ENCODE measurements at regions not wholly inside any gene's neighbourhood (a gene's known extent, or its start where the extent isn't known, plus 50 kb on each side); places are given as distances from the start of the nearest gene placed in this dataset.

DNA sequence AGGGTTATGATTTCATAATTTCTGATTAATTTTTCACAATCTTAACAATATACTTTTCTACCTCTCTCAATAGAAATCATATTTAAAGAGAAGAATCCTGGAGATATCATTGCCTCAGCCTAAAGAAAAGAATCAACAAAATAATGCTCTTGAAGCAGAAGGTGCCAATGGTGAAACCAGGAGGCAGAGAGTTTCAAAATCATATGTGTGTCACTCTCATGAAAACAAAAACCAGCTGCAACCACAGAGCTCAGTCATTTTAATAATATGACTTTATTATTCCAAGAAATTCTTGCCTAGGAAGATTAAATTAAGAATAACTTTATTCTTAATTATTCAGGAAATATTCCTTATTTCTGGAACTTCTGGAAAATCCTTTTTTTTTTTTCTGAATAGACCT lies 266.8 kb upstream of the ACTBL2 start:
- Mint-ChIP-seq H3K27me3 (peaks cover 8 to 16% of the 10 kb centered on the region in 2 donors), H3K4me3 (no peak overlapping the region), H3K27ac (no peak overlapping the region), H3K36me3 (no peaks in the 10 kb centered on the region), H3K4me1 (no peaks in the 10 kb centered on the region), H3K9me3 (peaks cover 0 to 2% (median 0%) of the 10 kb centered on the region in 8 donors)
- ChIA-PET CTCF (ENCODE audit: partially characterized antibody) (interaction anchor here (0.9 kb wide), 1 partner anchor 24 kb away, joined by 3 read pairs; no protein-coding TSS in a partner anchor), POLR2A (ENCODE audit: partially characterized antibody) (no interaction called here)
- Histone ChIP-seq H3K27ac (ENCODE audit: low read depth, low read length) (no peak overlapping the region), H3K4me1 (ENCODE audit: insufficient read depth, low read length) (no peaks in the 10 kb centered on the region), H3K4me3 (ENCODE audit: low read length in 2 of 2) (no peak overlapping the region), H3K9me3 (ENCODE audit: control insufficient read depth in 1 of 2, low read length in 2 of 2) (no peaks in the 10 kb centered on the region), H3K36me3 (ENCODE audit: insufficient read depth, low read length) (no peaks in the 10 kb centered on the region), H3K27me3 (ENCODE audit: insufficient read depth, low read length) (no peaks in the 10 kb centered on the region)
- intact Hi-C loops (cut with micrococcal nuclease) = no loop called here
- DNase-seq = no peak

DNA sequence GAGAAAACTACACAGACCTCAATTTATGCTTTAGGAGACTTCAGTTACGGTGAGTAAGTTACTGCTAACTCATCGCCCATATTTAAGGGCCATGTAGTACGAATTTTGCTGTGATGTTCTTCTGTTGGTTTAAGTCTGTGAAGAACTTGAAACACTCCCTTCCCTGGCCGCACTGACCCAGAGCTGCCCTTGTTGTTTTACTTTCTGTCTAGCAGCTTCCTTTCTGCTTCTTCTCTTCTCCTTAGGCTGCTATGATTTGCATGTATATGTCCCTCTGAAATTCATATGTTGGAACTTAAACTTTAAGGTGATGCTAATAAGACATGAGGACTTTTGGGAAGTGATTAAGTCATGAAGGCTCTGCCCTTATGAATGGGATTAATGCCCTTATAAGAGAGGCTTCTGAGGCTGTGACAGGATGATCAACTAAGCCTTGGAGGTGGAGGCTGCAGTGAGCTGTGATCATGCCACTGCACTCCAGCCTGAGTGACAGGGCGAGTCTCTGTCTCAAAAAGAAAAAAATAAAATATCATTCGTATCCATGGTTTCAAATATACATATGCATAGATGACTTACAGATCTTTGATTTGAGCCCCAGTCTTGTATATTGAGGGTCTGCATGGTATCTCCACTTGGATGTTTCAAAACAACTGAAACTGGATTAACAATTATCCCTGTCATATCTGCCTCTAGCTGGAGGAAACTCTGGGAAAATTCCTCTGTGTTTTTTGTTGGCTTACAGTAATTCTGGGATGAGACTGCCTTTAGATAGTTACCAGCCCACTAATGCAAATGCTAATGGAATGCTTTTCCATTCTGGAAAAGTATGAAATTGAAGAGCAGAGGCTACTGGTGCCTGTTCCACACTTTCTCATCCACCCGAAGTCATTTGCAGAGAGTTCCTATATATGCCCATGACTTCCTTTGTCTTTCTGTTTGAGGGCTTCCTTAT lies 263.4 kb upstream of the ACTBL2 start:
- no peaks in the 10 kb centered on the region for H3K36me3 ChIP-seq (ENCODE audit: insufficient read depth, low read length)
- no peaks in the 10 kb centered on the region for H3K4me1 ChIP-seq (ENCODE audit: insufficient read depth, low read length)
- intact Hi-C loops (cut with micrococcal nuclease) = no loop called here
- H3K4me1 Mint-ChIP-seq = no peaks in the 10 kb centered on the region
- no peak overlapping the region for H3K4me3 ChIP-seq (ENCODE audit: low read length in 2 of 2)
- peaks cover 0 to 2% (median 0%) of the 10 kb centered on the region in 8 donors for H3K9me3 Mint-ChIP-seq
- H3K4me3 Mint-ChIP-seq = no peak overlapping the region
- no peaks in the 10 kb centered on the region for H3K9me3 ChIP-seq (ENCODE audit: control insufficient read depth in 1 of 2, low read length in 2 of 2)
- ChIA-PET CTCF (ENCODE audit: partially characterized antibody) (no interaction called here), POLR2A (ENCODE audit: partially characterized antibody) (no interaction called here)
- H3K27me3 Mint-ChIP-seq = peaks cover 8 to 17% of the 10 kb centered on the region in 2 donors
- no peak for DNase-seq
- no peak overlapping the region for H3K27ac ChIP-seq (ENCODE audit: low read depth, low read length)
- no peaks in the 10 kb centered on the region for H3K27me3 ChIP-seq (ENCODE audit: insufficient read depth, low read length)
- no peaks in the 10 kb centered on the region for H3K36me3 Mint-ChIP-seq
- no peak overlapping the region for H3K27ac Mint-ChIP-seq

DNA sequence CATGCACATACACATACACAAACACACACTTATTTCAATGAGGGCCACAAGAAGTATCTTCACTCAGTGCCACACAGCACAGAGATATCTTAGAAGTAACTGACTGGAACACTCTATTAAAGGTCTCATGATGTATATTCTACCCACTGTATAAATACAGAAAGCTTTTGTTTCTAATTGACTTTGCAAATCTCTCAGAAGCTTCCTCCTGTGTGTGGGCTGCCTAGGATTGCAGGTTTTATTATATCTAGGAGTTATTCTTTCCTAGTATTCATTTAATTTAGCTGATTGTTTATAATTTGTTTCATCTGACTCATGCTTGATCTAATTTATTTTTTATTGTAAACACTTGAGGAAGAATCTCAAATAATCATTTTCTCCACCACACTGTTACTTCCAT lies 262.4 kb upstream of the ACTBL2 start:
- intact Hi-C loops (cut with micrococcal nuclease) = no loop called here
- no peaks in the 10 kb centered on the region for H3K36me3 Mint-ChIP-seq
- H3K9me3 Mint-ChIP-seq = peaks cover 0 to 2% (median 0%) of the 10 kb centered on the region in 8 donors
- Histone ChIP-seq H3K27ac (ENCODE audit: low read depth, low read length) (no peak overlapping the region), H3K9me3 (ENCODE audit: control insufficient read depth in 1 of 2, low read length in 2 of 2) (no peaks in the 10 kb centered on the region), H3K27me3 (ENCODE audit: insufficient read depth, low read length) (no peaks in the 10 kb centered on the region), H3K36me3 (ENCODE audit: insufficient read depth, low read length) (no peaks in the 10 kb centered on the region), H3K4me1 (ENCODE audit: insufficient read depth, low read length) (no peaks in the 10 kb centered on the region), H3K4me3 (ENCODE audit: low read length in 2 of 2) (no peak overlapping the region)
- DNase-seq = no peak
- peaks cover 8 to 16% of the 10 kb centered on the region in 2 donors for H3K27me3 Mint-ChIP-seq
- H3K27ac Mint-ChIP-seq = no peak overlapping the region
- no peak overlapping the region for H3K4me3 Mint-ChIP-seq
- H3K4me1 Mint-ChIP-seq = no peaks in the 10 kb centered on the region
- POLR2A ChIA-PET (ENCODE audit: partially characterized antibody) = no interaction called here
- CTCF ChIA-PET (ENCODE audit: partially characterized antibody) = no interaction called here

DNA sequence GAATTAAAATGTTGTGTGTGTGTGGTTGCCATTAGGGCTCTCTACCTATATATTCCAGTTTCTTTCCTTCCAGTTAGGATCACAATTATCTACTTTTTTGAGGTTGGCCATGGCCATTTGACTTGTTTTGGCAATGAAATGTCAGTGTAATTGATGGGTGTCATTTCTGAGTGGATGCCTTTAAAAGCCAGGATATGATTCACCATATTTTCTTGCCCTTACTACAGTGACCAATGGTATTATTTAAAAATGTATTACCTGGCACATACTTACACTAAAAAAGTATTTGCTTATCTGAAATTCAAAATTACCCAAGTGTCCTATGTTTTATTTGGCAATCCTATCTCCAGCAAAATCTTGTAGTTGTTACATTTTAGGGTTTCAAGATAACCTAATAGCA lies 258.7 kb upstream of the ACTBL2 start:
- Mint-ChIP-seq H3K27me3 (peaks cover 0 to 4% of the 10 kb centered on the region in 2 donors), H3K36me3 (no peaks in the 10 kb centered on the region), H3K4me1 (no peaks in the 10 kb centered on the region), H3K9me3 (no peaks in the 10 kb centered on the region), H3K27ac (no peak overlapping the region), H3K4me3 (no peak overlapping the region)
- DNase-seq = no peak
- no peaks in the 10 kb centered on the region for H3K27me3 ChIP-seq (ENCODE audit: insufficient read depth, low read length)
- H3K9me3 ChIP-seq (ENCODE audit: control insufficient read depth in 1 of 2, low read length in 2 of 2) = no peaks in the 10 kb centered on the region
- H3K36me3 ChIP-seq (ENCODE audit: insufficient read depth, low read length) = no peaks in the 10 kb centered on the region
- intact Hi-C loops (cut with micrococcal nuclease) = no loop called here
- ChIA-PET POLR2A (ENCODE audit: partially characterized antibody) (no interaction called here), CTCF (ENCODE audit: partially characterized antibody) (no interaction called here)
- no peak overlapping the region for H3K4me3 ChIP-seq (ENCODE audit: low read length in 2 of 2)
- H3K27ac ChIP-seq (ENCODE audit: low read depth, low read length) = no peak overlapping the region
- H3K4me1 ChIP-seq (ENCODE audit: insufficient read depth, low read length) = no peaks in the 10 kb centered on the region

DNA sequence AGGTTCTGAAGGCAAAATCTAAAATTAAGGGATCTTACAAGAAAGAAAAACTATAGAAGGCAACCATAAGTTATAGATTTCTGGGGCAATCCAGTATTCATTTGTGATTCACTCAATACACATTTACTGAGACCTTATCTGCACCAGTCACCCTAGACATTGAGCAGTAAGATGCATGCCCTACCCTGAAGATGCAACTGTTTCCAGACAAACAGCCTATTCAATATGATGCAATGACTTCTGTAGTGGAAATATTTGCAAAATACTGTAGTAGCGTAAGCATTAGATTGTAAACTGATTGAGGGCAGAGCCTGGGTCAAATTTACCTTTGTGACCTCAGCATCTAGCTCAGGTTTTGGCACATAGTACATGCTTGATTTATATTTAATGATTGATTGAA lies 256.2 kb upstream of the ACTBL2 start:
- Histone ChIP-seq H3K4me1 (ENCODE audit: insufficient read depth, low read length) (no peaks in the 10 kb centered on the region), H3K9me3 (ENCODE audit: control insufficient read depth in 1 of 2, low read length in 2 of 2) (no peaks in the 10 kb centered on the region), H3K27me3 (ENCODE audit: insufficient read depth, low read length) (no peaks in the 10 kb centered on the region), H3K36me3 (ENCODE audit: insufficient read depth, low read length) (no peaks in the 10 kb centered on the region), H3K27ac (ENCODE audit: low read depth, low read length) (no peak overlapping the region), H3K4me3 (ENCODE audit: low read length in 2 of 2) (no peak overlapping the region)
- intact Hi-C loops (cut with micrococcal nuclease) = no loop called here
- no peak overlapping the region for H3K27ac Mint-ChIP-seq
- POLR2A ChIA-PET (ENCODE audit: partially characterized antibody) = no interaction called here
- no peaks in the 10 kb centered on the region for H3K4me1 Mint-ChIP-seq
- CTCF ChIA-PET (ENCODE audit: partially characterized antibody) = no interaction called here
- no peak overlapping the region for H3K4me3 Mint-ChIP-seq
- no peaks in the 10 kb centered on the region for H3K9me3 Mint-ChIP-seq
- H3K27me3 Mint-ChIP-seq = peaks cover 0 to 3% of the 10 kb centered on the region in 2 donors
- no peaks in the 10 kb centered on the region for H3K36me3 Mint-ChIP-seq
- no peak for DNase-seq

DNA sequence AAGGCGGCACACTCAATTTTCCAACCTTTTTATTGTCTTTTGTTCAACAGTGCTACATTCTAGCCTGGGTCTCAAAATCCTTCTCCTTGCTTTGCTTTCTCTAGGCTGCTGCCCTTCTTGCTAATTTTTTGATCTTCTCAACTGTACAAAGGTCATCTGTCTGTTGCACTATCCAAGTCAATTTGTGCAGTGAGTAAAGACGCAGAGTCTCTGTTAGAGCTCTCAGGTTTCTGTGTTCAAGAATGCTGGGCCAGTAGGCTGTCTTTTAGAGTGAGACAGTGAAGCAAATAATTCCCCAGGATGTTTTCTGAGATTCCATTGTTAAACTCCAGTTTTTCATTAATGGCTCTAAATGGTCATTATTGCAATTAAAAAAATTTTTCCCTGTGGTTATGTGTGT lies 255.7 kb upstream of the ACTBL2 start:
- Mint-ChIP-seq H3K4me3 (no peak overlapping the region), H3K27me3 (peaks cover 0 to 2% of the 10 kb centered on the region in 2 donors), H3K36me3 (no peaks in the 10 kb centered on the region), H3K4me1 (no peaks in the 10 kb centered on the region), H3K27ac (no peak overlapping the region), H3K9me3 (no peaks in the 10 kb centered on the region)
- Histone ChIP-seq H3K4me1 (ENCODE audit: insufficient read depth, low read length) (no peaks in the 10 kb centered on the region), H3K27ac (ENCODE audit: low read depth, low read length) (no peak overlapping the region), H3K4me3 (ENCODE audit: low read length in 2 of 2) (no peak overlapping the region), H3K9me3 (ENCODE audit: control insufficient read depth in 1 of 2, low read length in 2 of 2) (no peaks in the 10 kb centered on the region), H3K27me3 (ENCODE audit: insufficient read depth, low read length) (no peaks in the 10 kb centered on the region), H3K36me3 (ENCODE audit: insufficient read depth, low read length) (no peaks in the 10 kb centered on the region)
- intact Hi-C loops (cut with micrococcal nuclease) = no loop called here
- CTCF ChIA-PET (ENCODE audit: partially characterized antibody) = no interaction called here
- POLR2A ChIA-PET (ENCODE audit: partially characterized antibody) = no interaction called here
- no peak for DNase-seq

DNA sequence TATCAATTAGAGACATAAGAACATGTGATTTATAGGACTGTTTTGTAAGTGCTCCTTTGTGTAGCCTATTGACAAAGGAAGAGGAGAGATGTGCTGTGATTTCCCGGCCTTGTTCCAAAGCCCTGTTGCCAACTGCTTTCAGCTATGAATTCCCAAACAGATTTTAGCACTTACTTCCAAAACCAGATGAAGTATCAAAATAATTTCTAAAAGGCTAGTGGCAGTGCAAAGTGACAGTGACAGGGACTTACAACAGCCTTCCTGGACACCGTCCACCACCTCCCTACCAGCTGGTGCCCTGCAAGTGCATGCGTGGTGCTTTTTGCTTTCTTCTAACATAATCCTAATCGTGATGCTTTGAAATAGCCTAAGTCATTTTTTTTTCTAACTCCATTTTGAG lies 254.1 kb upstream of the ACTBL2 start:
- no peaks in the 10 kb centered on the region for H3K9me3 ChIP-seq (ENCODE audit: control insufficient read depth in 1 of 2, low read length in 2 of 2)
- no peaks in the 10 kb centered on the region for H3K36me3 ChIP-seq (ENCODE audit: insufficient read depth, low read length)
- no peak overlapping the region for H3K4me3 ChIP-seq (ENCODE audit: low read length in 2 of 2)
- ChIA-PET POLR2A (ENCODE audit: partially characterized antibody) (no interaction called here), CTCF (ENCODE audit: partially characterized antibody) (no interaction called here)
- H3K27ac ChIP-seq (ENCODE audit: low read depth, low read length) = no peak overlapping the region
- H3K9me3 Mint-ChIP-seq = no peaks in the 10 kb centered on the region
- H3K36me3 Mint-ChIP-seq = no peaks in the 10 kb centered on the region
- peaks cover 0 to 4% of the 10 kb centered on the region in 2 donors for H3K27me3 Mint-ChIP-seq
- H3K27me3 ChIP-seq (ENCODE audit: insufficient read depth, low read length) = no peaks in the 10 kb centered on the region
- no peak for DNase-seq
- no peak overlapping the region for H3K27ac Mint-ChIP-seq
- no peak overlapping the region for H3K4me3 Mint-ChIP-seq
- intact Hi-C loops (cut with micrococcal nuclease) = no loop called here
- no peaks in the 10 kb centered on the region for H3K4me1 ChIP-seq (ENCODE audit: insufficient read depth, low read length)
- H3K4me1 Mint-ChIP-seq = no peaks in the 10 kb centered on the region

All from CD4-positive, alpha-beta memory T cell (primary cell).